Activated T-cell treated with anti-CD3 and anti-CD28 coated beads for 4 hours (primary cell): ENCODE measurements at regions not wholly inside any gene's neighbourhood (a gene's known extent, or its start where the extent isn't known, plus 50 kb on each side); places are given as distances from the start of the nearest gene placed in this dataset.

Experiments used
- DNase-seq: peaks from one replicate; pipeline ENCODE4 v3.0.0-alpha.2; 2020

GRCh38 chr16:5870886-5871691, 773.5 kb upstream of the EEF2KMT start:
- no peak for DNase-seq

DNA sequence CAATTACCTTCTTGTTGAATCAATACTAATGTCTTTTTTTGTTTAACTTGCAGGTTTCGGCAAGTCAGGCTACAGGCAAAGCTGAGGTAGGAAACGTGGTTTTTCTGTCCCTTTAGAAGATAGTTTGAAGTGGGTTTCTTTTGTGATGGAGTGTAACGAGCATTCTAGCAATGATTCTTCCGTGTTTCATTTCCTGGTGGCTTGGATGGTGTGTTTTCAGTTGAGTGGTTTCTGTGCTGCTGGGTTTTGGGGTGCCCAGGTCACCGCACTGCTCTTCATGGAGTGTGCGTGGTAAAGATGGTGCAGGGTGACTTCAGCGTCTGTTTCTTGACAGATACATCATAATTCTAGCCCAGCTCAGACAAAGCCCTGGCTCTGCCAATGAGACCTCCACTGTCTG, 769.7 kb upstream of the EEF2KMT start:
- DNase-seq: no peak

- DNase-seq: no peak
These were observed 767.6 kb upstream of the EEF2KMT start for GRCh38 chr16:5865236-5865635.

GRCh38 chr16:5863071-5863606, 765.5 kb upstream of the EEF2KMT start:
- no peak for DNase-seq

DNA sequence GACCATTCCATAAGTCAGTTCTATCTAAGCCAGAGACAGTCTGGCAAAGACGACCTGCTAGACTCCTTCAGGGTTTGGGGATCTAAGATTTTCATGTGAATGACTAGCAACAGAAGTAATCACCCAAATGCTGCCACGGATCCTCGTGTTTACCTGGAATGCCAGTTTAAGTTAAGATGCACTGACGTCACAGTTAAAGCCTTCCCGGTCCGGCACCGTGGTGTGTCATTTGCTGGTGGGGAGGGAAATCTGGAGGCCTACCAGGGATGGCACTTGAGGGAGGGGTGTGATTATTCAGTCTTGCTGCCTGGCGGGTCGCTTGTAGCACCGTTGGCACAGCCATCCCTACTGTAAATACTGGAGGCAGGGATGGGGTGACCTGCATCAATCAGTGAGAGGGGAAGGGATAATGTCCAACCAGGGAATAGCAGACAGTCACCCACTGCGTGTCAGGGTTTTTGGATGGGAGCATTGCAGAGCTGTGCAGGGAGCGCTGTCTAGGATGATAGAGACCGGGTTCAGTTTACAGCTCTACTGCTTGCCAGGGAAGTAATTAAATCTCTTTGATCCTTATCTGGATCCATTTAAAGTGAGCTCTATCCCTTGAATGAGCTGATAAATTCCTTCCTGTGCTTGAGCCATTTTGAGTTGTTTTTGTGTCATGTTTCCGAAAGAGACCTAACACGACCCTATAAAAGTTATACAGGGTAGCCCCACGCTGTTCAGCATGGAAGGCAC, 764.7 kb upstream of the EEF2KMT start:
- no peak for DNase-seq

- no peak for DNase-seq
These were observed 763.6 kb upstream of the EEF2KMT start for GRCh38 chr16:5861241-5861640.

DNA sequence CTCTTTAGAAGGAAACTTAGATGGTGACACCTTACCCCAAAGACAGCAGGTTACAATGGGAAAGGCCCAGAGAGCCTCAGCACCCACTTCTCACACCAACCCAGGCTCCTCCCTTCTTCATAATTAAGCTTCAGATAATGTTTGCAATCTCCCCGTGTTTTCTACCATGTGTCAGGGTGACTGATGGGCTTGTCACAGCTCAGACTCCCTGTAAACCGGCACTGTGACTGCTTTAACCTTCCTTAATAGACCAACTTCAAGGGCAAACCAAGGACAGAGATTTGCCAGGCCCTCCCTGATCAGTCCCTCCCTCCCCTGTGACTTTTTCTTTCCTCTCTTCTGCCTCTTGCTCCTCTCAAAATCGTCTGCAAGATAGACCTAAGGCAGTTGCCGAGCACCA, 760.6 kb upstream of the EEF2KMT start:
- DNase-seq: no peak

GRCh38 chr16:5854027-5854426, 756.4 kb upstream of the EEF2KMT start:
- DNase-seq: no peak

DNA sequence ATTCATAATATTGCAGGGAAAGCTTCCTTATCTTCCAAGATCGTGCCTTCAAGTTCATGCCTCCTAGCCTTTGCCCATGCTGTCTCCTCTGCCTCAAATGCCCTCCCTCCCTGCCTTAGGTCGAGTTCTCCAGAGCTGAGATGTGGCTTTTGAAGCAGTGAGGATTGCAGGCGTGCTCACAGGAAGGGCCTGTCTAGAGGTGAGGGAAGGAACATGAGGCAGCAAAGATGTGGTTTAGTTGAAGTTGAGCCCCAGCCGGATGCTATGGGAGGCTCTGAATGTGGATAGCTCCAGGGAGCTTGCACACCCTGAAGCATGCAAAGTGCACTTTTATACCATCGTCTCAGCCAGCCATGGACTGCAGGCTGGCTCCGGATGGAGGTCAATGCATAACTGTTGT, 754.6 kb upstream of the EEF2KMT start:
- DNase-seq: no peak

DNA sequence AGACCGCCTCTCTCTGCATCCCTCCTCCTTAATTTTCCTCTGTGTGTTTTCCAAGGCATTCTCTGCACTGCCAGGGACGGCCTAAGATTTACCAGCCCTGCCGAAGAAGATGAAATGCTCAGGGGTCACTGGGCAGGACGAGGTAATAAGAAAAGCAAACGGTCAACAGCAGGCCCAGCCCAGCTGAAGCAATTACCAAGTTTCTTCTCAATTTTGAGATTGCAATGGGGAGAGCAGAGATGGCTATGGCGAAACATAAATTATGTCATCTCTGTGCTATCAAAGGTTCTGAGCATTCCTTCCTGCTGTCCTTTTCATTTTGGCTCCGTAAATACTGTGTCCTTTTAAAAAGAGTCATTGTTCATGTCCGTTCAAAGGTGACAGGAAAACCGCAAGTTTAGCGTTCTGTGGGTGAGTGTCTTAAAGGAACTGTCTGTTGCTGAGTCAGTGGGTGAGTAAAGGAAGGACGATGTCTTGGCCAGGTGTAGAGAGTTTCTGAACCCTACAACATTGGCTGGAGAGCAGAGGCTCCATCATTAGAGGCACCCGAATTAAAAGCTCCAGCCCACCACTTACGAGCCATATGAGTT, 753.9 kb upstream of the EEF2KMT start:
- DNase-seq: no peak

- DNase-seq: no peak
These were observed 753.2 kb upstream of the EEF2KMT start for GRCh38 chr16:5850632-5851392.

- DNase-seq: no peak
These were observed 747.5 kb upstream of the EEF2KMT start for GRCh38 chr16:5845046-5845445.

GRCh38 chr16:5841974-5842373, 744.4 kb upstream of the EEF2KMT start:
- DNase-seq: no peak

- DNase-seq: no peak
These were observed 741.1 kb upstream of the EEF2KMT start for GRCh38 chr16:5838725-5839124.

GRCh38 chr16:5838071-5838470, 740.5 kb upstream of the EEF2KMT start:
- DNase-seq: no peak

DNA sequence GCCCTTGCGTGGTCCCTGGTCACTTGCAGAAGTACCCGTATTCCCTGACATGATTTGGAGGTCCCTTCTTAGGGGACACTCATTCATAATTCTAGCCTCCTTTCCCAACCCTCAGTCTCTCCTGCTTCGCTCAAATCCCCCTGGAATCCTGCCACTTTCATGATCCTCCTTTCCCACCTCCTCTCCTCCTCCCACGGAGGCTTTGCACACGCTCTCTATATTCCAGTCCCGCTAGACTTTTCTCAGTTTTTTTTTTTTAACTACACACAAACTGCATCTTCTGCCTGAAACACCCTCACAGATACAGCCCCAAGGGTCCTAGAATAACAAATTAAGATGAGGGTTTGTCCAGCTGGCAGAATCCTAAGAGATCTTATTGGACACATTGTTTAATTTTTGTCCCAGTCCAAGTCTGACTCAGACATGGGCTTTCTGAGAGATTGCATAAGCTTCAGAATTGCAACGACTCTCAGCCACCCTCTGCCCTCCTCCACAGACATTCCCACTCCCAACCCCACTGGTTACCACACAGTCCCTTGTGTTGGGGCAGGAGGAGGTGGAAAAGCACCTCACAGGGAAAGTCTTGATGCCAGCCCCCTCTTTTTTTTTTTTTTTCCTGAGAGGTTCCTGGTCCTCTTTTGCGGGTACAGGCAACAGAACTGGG, 739.5 kb upstream of the EEF2KMT start:
- no peak for DNase-seq

- DNase-seq: no peak
These were observed 738.3 kb upstream of the EEF2KMT start for GRCh38 chr16:5835876-5836275.

DNA sequence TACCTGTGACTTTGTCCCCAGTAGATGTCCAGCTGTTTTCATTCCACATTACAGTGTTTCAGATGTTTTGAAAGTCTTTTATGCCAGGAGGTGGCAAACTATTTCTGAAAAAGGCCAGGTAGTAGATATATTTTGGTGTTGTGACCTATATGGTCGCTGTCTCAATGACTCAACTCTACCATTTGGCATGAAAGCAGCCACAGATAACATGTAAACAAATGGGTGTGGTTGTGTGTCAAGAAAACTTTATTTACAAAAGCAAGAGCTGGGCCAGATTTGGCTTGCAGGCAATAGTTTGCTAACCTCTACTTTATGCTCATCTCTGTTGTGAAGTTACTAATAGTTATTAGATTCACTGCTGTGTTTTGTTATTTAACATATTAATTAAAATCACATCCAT, 728.7 kb upstream of the EEF2KMT start:
- DNase-seq: no peak

- DNase-seq: no peak
These were observed 722.9 kb upstream of the EEF2KMT start for GRCh38 chr16:5820472-5820871.

DNA sequence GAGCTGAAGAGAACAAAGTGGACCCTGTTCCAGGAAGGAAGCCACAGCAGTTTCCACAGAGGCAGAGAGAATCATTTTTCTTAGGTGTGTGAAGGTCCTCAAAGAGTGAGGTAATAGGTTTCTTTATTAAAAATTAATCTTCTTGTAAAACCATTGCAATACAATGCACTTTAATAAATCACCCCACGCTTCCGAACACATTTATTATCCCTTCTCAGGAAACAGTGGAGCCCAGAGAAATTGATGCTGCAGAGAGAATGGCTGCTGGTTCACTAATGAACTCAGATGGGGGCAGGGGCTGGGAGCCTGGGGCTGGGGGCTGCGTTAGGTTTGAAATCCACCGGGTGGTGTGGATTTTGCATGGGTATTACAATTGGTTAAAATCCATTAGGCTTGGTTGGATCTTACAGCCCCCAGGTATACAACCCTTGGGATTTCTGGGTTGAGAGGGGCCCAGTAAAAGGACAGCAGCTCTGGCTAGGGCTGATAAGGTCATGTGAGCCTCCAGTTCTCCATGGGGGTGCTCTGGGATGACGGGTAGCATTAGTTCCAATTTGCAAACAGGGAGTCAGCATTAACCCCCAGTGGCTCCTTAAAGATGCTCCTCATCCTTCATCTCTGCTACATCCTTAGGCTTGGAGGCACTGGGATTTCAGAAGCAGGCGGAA, 718.1 kb upstream of the EEF2KMT start:
- no peak for DNase-seq

DNA sequence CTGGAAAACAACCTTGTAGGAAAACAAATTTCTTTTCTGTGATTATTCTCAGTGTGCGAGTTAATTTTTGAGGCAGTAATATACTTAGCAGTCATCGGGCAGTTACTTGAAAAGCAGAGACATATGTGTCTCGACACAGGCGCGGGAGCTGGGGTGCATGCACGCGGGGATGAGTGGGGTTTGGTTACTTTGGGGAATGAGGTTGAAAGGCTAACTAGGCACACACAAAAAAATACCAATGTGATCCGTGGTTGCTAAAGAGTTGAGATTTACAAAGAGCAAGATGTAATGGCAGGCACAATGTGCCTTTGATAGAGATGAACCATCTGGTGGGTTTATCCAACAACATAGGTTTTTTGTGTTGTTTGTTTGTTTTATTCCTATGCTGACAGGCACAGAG, 703.8 kb upstream of the EEF2KMT start:
- DNase-seq: no peak

DNA sequence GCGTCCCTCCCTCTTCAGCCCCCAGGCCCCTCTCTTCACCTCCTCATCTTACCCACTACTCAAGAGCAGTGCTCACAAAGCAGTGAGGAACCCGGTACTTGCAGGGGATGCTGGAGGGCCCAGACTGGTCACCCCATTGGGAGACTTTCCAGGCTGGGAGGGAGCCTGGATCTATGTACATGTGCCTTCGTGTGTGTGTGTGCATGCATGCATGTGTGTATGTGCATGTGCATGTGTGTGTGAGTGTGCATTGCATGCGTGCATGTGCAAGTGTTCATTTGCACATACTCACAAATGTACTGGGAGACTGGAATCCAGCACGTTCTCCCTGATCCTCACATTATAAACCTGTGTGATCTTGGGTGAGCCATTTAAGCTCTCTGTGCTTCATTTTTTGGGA, 696.0 kb upstream of the EEF2KMT start:
- no peak for DNase-seq
